K562 (cell line): ENCODE measurements at regions not wholly inside any gene's neighbourhood (a gene's known extent, or its start where the extent isn't known, plus 50 kb on each side); places are given as distances from the start of the nearest gene placed in this dataset.
A peak's percentile ranks its signal among the peaks of the same experiment; 100 is the strongest.

ENCODE experiments used
- ATAC-seq: fragments of 200-7000 bp; cut with Tn5 transposase; 3 replicates; pipeline ENCODE4 v1.9.1; 2020; ENCODE audit warnings: moderate library complexity
- BruUV-seq: library from RNA; stranded (reverse); fragments of 400-500 nt; replicated peaks from 2 replicates; lab custom pipeline; 2021; lab: Mats Ljungman, UMichigan
- CTCF ChIA-PET: fragments of 300-600 bp; formaldehyde crosslinking; extraction: SDS; loops from one replicate; lab custom pipeline; 2021; ENCODE audit warnings: low intra/inter-chr PET ratio; lab: Yijun Ruan, JAX
- POLR2A ChIA-PET: fragments of 300-600, 350-650 bp; sonication (Branson Sonifier 250); formaldehyde crosslinking; extraction: SDS; loops from one replicate; lab custom pipeline; 2021; ENCODE audit warnings: antibody characterized with exemption, inconsistent platforms; lab: Yijun Ruan, JAX
- DNase-seq, 4 experiments: peaks; one replicate each; pipeline versions ENCODE4 v3.0.0 to v3.0.0-alpha.2; 2011 to 2018; ENCODE audit warnings: low spot score in 3 of 4, mixed read lengths in 3 of 4; ENCODE audit errors: extremely low read depth in 1 of 4
- FAIRE-seq: peaks from 2 replicates; lab custom pipeline; 2011; peaks lifted over from hg19 to GRCh38; lab: Jason Lieb, UNC
- H2AFZ ChIP-seq: 2 replicates; pipeline ENCODE4 v1.6.0; 2011; ENCODE audit warnings: low read depth, low read length, control low read depth, inconsistent platforms
- H3K27ac ChIP-seq: fragments of 200-600 bp; 3 replicates; pipeline ENCODE4 v1.8.0; 2011; ENCODE audit warnings: low read depth, mild to moderate bottlenecking, control low read depth, inconsistent platforms, low read length, moderate library complexity, mixed read lengths; ENCODE audit errors: extremely low read depth
- H3K27me3 ChIP-seq, 2 experiments: fragments of 300-600 bp in 1 of 2; 2 replicates in 1 of 2; 3 replicates in 1 of 2; pipeline versions ENCODE4 v1.6.0 to v1.8.0; 2011; ENCODE audit warnings: inconsistent platforms in 2 of 2, low read length in 2 of 2, mild to moderate bottlenecking in 1 of 2, mixed read lengths in 1 of 2, moderate library complexity in 1 of 2; ENCODE audit not compliant: control insufficient read depth in 2 of 2, insufficient read depth in 2 of 2
- H3K36me3 ChIP-seq: fragments of 300-600 bp; 3 replicates; pipeline ENCODE4 v1.8.0; 2011; ENCODE audit warnings: mild to moderate bottlenecking, low read length, inconsistent platforms; ENCODE audit not compliant: control insufficient read depth, insufficient read depth
- H3K4me1 ChIP-seq, 2 experiments: fragments of 200-600 bp in 1 of 2; replicated peaks in 1 of 2; 2 replicates in 1 of 2; 3 replicates in 1 of 2; pipeline versions ENCODE4 v1.5.1 to v1.8.0; 2011; ENCODE audit warnings: inconsistent platforms in 2 of 2, low read length in 2 of 2, mild to moderate bottlenecking in 1 of 2, mixed read lengths in 1 of 2, moderate library complexity in 1 of 2; ENCODE audit not compliant: control insufficient read depth in 2 of 2, insufficient read depth in 2 of 2
- H3K4me2 ChIP-seq: 2 replicates; pipeline ENCODE4 v1.6.1; 2011; ENCODE audit warnings: low read length, control low read depth, inconsistent platforms, mixed read lengths; ENCODE audit not compliant: insufficient read depth
- H3K4me3 ChIP-seq: fragments of 200-600 bp; sonication (generic), shearing (Covaris generic); 2 replicates; pipeline ENCODE4 v1.5.1; 2016; ENCODE audit warnings: control low read depth, inconsistent platforms
- H3K79me2 ChIP-seq: fragments of 200-600 bp; 3 replicates; pipeline ENCODE4 v1.8.0; 2011; ENCODE audit warnings: low read length, inconsistent platforms; ENCODE audit not compliant: control insufficient read depth, insufficient read depth
- H3K9ac ChIP-seq, 2 experiments: 2 replicates each; pipeline versions ENCODE4 v1.6.0 to v1.6.1; 2011; ENCODE audit warnings: low read depth in 2 of 2, low read length in 2 of 2, control low read depth in 1 of 2, inconsistent platforms in 1 of 2, mild to moderate bottlenecking in 1 of 2, mixed read lengths in 1 of 2; ENCODE audit not compliant: insufficient read depth in 1 of 2
- H3K9me1 ChIP-seq: one replicate; pipeline ENCODE4 v1.6.0; 2011; ENCODE audit warnings: inconsistent platforms, mild to moderate bottlenecking, low read length, moderate library complexity; ENCODE audit not compliant: control insufficient read depth, insufficient read depth
- H3K9me3 ChIP-seq: replicated peaks from 2 replicates; pipeline ENCODE4 v1.5.1; 2011; ENCODE audit warnings: low read depth, low read length, inconsistent platforms; ENCODE audit not compliant: control insufficient read depth, insufficient read depth
- H4K20me1 ChIP-seq: replicated peaks from 2 replicates; pipeline ENCODE4 v1.6.1; 2011; ENCODE audit warnings: low read length, inconsistent platforms, mixed read lengths; ENCODE audit not compliant: control insufficient read depth, insufficient read depth
- HDAC3 ChIP-seq: fragments of 450-650 bp; IDR thresholded peaks from 2 replicates; pipeline ENCODE4 v1.6.1; 2018; ENCODE audit warnings: borderline replicate concordance, mild to moderate bottlenecking, moderate library complexity; ENCODE audit not compliant: partially characterized antibody
- MEF2A ChIP-seq: IDR thresholded peaks from 2 replicates; pipeline ENCODE4 v1.6.1; 2011; ENCODE audit warnings: low read depth, mild to moderate bottlenecking, low read length, moderate library complexity; ENCODE audit not compliant: control insufficient read depth
- SETDB1 ChIP-seq: IDR thresholded peaks from one replicate; pipeline ENCODE4 v1.6.1; 2012; ENCODE audit warnings: low read length, control low read depth, inconsistent platforms
- SMC3 ChIP-seq: conservative IDR thresholded peaks from 2 replicates; pipeline ENCODE4 v1.6.1; 2011; ENCODE audit warnings: low read depth, low read length, improper control_type of control experiment; ENCODE audit not compliant: insufficient read depth
- ZNF444 ChIP-seq: fragments of 250-450 bp; sonication (Bioruptor Pico); IDR thresholded peaks from 2 replicates; pipeline ENCODE4 v1.4.0; 2020; ENCODE audit warnings: mild to moderate bottlenecking, moderate library complexity
- WGBS: fragments of 100-300 bp; shearing (Covaris generic); methylation state at CpG from one replicate; pipeline ENCODE4 v1.1.6; 2016; ENCODE audit warnings: low coverage, mixed read lengths; ENCODE audit not compliant: insufficient coverage; ENCODE audit errors: missing lambda C conversion rate; 5-methylcytosine and 5-hydroxymethylcytosine counted together
- in situ Hi-C: fragments of 300-500 bp; cut with MboI; formaldehyde crosslinking; loops from 4 replicates; pipeline ENCODE4 v1.15.0; 2018; ENCODE audit warnings: inconsistent platforms, mixed read lengths
- intact Hi-C: fragments of 100-400 bp; cut with micrococcal nuclease; formaldehyde crosslinking; loops from 2 replicates; pipeline ENCODE4 v1.14.2; 2022
- TF ChIP-seq, protein P1 (sequence below): fragments of 450-650 bp; IDR thresholded peaks from 2 replicates; pipeline ENCODE4 v1.6.1; 2016; ENCODE audit warnings: mild to moderate bottlenecking, moderate library complexity
- TF ChIP-seq, protein P2 (sequence below): fragments of 250-450 bp; sonication (Bioruptor Pico); IDR thresholded peaks from 2 replicates; pipeline ENCODE4 v1.5.0; 2021

DNA sequence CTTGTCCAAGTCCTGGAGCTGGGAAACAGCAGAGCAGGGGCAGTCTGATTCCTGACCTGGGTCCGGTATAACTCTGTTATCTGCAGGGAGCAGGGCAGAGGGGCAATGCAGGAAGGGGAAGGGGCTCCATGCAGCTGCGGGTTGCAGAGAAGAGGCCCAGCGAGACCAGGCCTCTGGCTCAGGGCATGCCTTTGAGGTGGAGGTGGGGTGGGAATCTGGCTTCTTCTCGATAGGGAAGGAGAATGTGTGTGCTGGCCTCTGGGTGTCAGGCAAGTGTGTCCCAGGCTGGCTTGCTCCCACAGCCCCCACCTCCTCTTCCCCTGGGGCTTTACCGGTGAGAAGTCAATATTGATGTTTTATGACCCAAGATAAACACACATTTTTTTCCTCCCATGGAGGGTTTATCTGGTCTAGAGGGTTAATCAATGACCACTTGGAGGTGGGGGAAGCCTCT is 187.1 kb upstream of the HAAO start (continued):
- TF ChIP-seq SETDB1 = no peak

DNA sequence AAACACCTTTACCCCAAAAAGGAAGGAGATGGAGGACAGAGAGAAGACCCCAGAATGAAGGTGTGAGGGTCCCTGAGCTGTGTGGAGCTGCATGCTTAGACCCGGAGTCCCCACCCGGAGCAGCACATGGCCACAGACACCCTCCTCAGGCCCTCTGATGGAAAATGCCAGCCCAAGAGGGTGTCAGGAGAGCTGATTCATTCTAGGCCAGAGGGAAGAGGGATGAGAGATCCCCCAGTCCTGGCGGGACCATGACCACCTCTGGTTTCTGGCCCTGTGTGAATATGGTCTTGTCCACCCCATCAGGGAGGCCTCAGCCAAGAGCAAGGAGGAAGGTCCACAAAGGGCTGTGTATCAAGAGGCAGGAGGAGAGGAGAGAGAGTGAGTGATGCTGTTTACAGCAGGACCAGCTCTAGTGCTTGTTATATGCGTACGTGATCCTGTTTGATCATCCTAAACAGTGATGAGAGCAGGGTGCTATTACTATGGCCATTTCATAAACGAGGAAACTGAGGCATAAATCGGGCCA is 186.6 kb upstream of the HAAO start:
- no peaks in the 10 kb centered on the region for H3K27me3 ChIP-seq
- no peak overlapping the region for H3K27ac ChIP-seq
- ChIA-PET POLR2A (interaction anchor here (0.9 kb wide), 1 partner anchor 9 kb away, joined by 3 read pairs; no protein-coding TSS in a partner anchor), CTCF (no interaction called here)
- no peaks in the 10 kb centered on the region for H3K9me1 ChIP-seq
- no TSS peak for BruUV-seq
- H2AFZ ChIP-seq = no peak overlapping the region; the same call in 1 of the 2 replicates
- H3K4me3 ChIP-seq = no peak overlapping the region
- intact Hi-C loops (loop anchor here (5.0 to 10.0 kb wide), 3 partner anchors 128 to 506 kb away; partner anchors contain the start of gene ZFP36L2), in situ Hi-C loops (loop anchor here (5.0 to 10.0 kb wide), 2 partner anchors 43 to 256 kb away; no protein-coding TSS in a partner anchor)
- DNase-seq (no peak), FAIRE-seq (no peak), ATAC-seq (no peak)
- peak overlapping the region in 1 of 2 experiments; percentile 64; a peak in 2 of 4 replicates for H3K9ac ChIP-seq
- H3K79me2 ChIP-seq = no peaks in the 10 kb centered on the region
- 73% methylated on average over 7 of the region's 7 CpGs for WGBS
- H3K9me3 ChIP-seq = no peaks in the 10 kb centered on the region
- no peak overlapping the region for H3K4me2 ChIP-seq
- peaks cover 0 to 30% of the 10 kb centered on the region in 2 experiments; a peak in 4 of 5 replicates for H3K4me1 ChIP-seq
- no peaks in the 10 kb centered on the region for H4K20me1 ChIP-seq
- no peaks in the 10 kb centered on the region for H3K36me3 ChIP-seq
- TF ChIP-seq MEF2A (no peak), ZNF444 (CRISPR knock-in tag) (no peak), HDAC3 (no peak), SMC3 (no peak)
- TF ChIP-seq, protein P1, sequence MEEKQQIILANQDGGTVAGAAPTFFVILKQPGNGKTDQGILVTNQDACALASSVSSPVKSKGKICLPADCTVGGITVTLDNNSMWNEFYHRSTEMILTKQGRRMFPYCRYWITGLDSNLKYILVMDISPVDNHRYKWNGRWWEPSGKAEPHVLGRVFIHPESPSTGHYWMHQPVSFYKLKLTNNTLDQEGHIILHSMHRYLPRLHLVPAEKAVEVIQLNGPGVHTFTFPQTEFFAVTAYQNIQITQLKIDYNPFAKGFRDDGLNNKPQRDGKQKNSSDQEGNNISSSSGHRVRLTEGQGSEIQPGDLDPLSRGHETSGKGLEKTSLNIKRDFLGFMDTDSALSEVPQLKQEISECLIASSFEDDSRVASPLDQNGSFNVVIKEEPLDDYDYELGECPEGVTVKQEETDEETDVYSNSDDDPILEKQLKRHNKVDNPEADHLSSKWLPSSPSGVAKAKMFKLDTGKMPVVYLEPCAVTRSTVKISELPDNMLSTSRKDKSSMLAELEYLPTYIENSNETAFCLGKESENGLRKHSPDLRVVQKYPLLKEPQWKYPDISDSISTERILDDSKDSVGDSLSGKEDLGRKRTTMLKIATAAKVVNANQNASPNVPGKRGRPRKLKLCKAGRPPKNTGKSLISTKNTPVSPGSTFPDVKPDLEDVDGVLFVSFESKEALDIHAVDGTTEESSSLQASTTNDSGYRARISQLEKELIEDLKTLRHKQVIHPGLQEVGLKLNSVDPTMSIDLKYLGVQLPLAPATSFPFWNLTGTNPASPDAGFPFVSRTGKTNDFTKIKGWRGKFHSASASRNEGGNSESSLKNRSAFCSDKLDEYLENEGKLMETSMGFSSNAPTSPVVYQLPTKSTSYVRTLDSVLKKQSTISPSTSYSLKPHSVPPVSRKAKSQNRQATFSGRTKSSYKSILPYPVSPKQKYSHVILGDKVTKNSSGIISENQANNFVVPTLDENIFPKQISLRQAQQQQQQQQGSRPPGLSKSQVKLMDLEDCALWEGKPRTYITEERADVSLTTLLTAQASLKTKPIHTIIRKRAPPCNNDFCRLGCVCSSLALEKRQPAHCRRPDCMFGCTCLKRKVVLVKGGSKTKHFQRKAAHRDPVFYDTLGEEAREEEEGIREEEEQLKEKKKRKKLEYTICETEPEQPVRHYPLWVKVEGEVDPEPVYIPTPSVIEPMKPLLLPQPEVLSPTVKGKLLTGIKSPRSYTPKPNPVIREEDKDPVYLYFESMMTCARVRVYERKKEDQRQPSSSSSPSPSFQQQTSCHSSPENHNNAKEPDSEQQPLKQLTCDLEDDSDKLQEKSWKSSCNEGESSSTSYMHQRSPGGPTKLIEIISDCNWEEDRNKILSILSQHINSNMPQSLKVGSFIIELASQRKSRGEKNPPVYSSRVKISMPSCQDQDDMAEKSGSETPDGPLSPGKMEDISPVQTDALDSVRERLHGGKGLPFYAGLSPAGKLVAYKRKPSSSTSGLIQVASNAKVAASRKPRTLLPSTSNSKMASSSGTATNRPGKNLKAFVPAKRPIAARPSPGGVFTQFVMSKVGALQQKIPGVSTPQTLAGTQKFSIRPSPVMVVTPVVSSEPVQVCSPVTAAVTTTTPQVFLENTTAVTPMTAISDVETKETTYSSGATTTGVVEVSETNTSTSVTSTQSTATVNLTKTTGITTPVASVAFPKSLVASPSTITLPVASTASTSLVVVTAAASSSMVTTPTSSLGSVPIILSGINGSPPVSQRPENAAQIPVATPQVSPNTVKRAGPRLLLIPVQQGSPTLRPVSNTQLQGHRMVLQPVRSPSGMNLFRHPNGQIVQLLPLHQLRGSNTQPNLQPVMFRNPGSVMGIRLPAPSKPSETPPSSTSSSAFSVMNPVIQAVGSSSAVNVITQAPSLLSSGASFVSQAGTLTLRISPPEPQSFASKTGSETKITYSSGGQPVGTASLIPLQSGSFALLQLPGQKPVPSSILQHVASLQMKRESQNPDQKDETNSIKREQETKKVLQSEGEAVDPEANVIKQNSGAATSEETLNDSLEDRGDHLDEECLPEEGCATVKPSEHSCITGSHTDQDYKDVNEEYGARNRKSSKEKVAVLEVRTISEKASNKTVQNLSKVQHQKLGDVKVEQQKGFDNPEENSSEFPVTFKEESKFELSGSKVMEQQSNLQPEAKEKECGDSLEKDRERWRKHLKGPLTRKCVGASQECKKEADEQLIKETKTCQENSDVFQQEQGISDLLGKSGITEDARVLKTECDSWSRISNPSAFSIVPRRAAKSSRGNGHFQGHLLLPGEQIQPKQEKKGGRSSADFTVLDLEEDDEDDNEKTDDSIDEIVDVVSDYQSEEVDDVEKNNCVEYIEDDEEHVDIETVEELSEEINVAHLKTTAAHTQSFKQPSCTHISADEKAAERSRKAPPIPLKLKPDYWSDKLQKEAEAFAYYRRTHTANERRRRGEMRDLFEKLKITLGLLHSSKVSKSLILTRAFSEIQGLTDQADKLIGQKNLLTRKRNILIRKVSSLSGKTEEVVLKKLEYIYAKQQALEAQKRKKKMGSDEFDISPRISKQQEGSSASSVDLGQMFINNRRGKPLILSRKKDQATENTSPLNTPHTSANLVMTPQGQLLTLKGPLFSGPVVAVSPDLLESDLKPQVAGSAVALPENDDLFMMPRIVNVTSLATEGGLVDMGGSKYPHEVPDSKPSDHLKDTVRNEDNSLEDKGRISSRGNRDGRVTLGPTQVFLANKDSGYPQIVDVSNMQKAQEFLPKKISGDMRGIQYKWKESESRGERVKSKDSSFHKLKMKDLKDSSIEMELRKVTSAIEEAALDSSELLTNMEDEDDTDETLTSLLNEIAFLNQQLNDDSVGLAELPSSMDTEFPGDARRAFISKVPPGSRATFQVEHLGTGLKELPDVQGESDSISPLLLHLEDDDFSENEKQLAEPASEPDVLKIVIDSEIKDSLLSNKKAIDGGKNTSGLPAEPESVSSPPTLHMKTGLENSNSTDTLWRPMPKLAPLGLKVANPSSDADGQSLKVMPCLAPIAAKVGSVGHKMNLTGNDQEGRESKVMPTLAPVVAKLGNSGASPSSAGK = no peak
- TF ChIP-seq, protein P2, sequence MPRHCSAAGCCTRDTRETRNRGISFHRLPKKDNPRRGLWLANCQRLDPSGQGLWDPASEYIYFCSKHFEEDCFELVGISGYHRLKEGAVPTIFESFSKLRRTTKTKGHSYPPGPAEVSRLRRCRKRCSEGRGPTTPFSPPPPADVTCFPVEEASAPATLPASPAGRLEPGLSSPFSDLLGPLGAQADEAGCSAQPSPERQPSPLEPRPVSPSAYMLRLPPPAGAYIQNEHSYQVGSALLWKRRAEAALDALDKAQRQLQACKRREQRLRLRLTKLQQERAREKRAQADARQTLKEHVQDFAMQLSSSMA = no peak
